Endothelial cell of umbilical vein (primary cell): ENCODE measurements at regions not wholly inside any gene's neighbourhood (a gene's known extent, or its start where the extent isn't known, plus 50 kb on each side); places are given as distances from the start of the nearest gene placed in this dataset.
"Not testable (repeated sequence)": the region's sequence is repeated elsewhere in the genome, so short reads cannot be mapped to it uniquely, and the experiment has no call there.

Experiments
- BruUV-seq: library from RNA; stranded (reverse); fragments of 400-500 nt; replicated peaks from 2 replicates; lab custom pipeline; 2021; lab: Mats Ljungman, UMichigan
- CTCF ChIA-PET: fragments of 300-600, 350-600 bp; sonication (Branson Sonifier 250); formaldehyde crosslinking; loops from one replicate; lab custom pipeline; 2021; ENCODE audit warnings: antibody characterized with exemption, inconsistent platforms; lab: Charles Lee
- POLR2A ChIA-PET: fragments of 300-600, 350-600 bp; sonication (Branson Sonifier 250); formaldehyde crosslinking; loops from one replicate; lab custom pipeline; 2021; ENCODE audit warnings: antibody characterized with exemption, inconsistent platforms; lab: Charles Lee
- DNase-seq: peaks from one replicate; pipeline ENCODE4 v3.0.0-alpha.2; 2011; ENCODE audit warnings: low read depth, low spot score
- FAIRE-seq: peaks from 2 replicates; lab custom pipeline; 2011; peaks lifted over from hg19 to GRCh38; lab: Jason Lieb, UNC
- H2AFZ ChIP-seq: 2 replicates; pipeline ENCODE4 v1.6.0; 2012; ENCODE audit warnings: low read depth, low read length, control low read depth, inconsistent platforms
- H3K27ac ChIP-seq: 2 replicates; pipeline ENCODE4 v1.5.1; 2011; ENCODE audit warnings: low read depth, mild to moderate bottlenecking, control low read depth, low read length, moderate library complexity; ENCODE audit not compliant: insufficient read depth
- H3K27me3 ChIP-seq, 2 experiments: 2 replicates each; pipeline versions ENCODE4 v1.6.0 to v1.6.1; 2011; ENCODE audit warnings: low read length in 2 of 2, mixed read lengths in 1 of 2; ENCODE audit not compliant: control insufficient read depth in 2 of 2, insufficient read depth in 2 of 2
- H3K36me3 ChIP-seq, 2 experiments: 2 replicates in 1 of 2; 3 replicates in 1 of 2; pipeline ENCODE4 v1.5.1; 2011; ENCODE audit warnings: low read length in 2 of 2, mild to moderate bottlenecking in 1 of 2, moderate library complexity in 1 of 2; ENCODE audit not compliant: control insufficient read depth in 2 of 2, insufficient read depth in 2 of 2; ENCODE audit errors: extremely low read depth in 1 of 2
- H3K4me1 ChIP-seq: 3 replicates; pipeline ENCODE4 v1.5.1; 2011; ENCODE audit warnings: mild to moderate bottlenecking, low read length; ENCODE audit not compliant: control insufficient read depth, insufficient read depth; ENCODE audit errors: extremely low read depth
- H3K4me2 ChIP-seq: 2 replicates; pipeline ENCODE4 v1.6.1; 2011; ENCODE audit warnings: low read length, control low read depth, mixed read lengths; ENCODE audit not compliant: insufficient read depth
- H3K4me3 ChIP-seq, 3 experiments: fragments of 200-600 bp in 1 of 3; sonication (generic), shearing (Covaris generic) in 1 of 3; replicated peaks in 1 of 3; 2 replicates each; pipeline ENCODE4 v1.5.1; 2011 to 2016; ENCODE audit warnings: control low read depth in 3 of 3, low read length in 3 of 3, mild to moderate bottlenecking in 2 of 3, inconsistent platforms in 1 of 3, low read depth in 1 of 3, moderate library complexity in 1 of 3; ENCODE audit not compliant: insufficient read depth in 1 of 3
- H3K79me2 ChIP-seq: 2 replicates; pipeline ENCODE4 v1.6.0; 2012; ENCODE audit warnings: low read length, inconsistent platforms; ENCODE audit not compliant: control insufficient read depth, insufficient read depth
- H3K9ac ChIP-seq: replicated peaks from 2 replicates; pipeline ENCODE3; 2011; ENCODE audit warnings: low read length, control low read depth; ENCODE audit not compliant: insufficient read depth; ENCODE audit errors: extremely low read depth
- H3K9me1 ChIP-seq: replicated peaks from 3 replicates; pipeline ENCODE4 v1.6.0; 2011; ENCODE audit warnings: mild to moderate bottlenecking, low read length; ENCODE audit not compliant: control insufficient read depth, insufficient read depth; ENCODE audit errors: extremely low read depth
- H3K9me3 ChIP-seq: replicated peaks from 2 replicates; pipeline ENCODE4 v1.5.1; 2012; ENCODE audit warnings: low read length, inconsistent platforms; ENCODE audit not compliant: control insufficient read depth, insufficient read depth
- H4K20me1 ChIP-seq: replicated peaks from 2 replicates; pipeline ENCODE3; 2011; ENCODE audit warnings: mild to moderate bottlenecking, low read length; ENCODE audit not compliant: control insufficient read depth, insufficient read depth; ENCODE audit errors: extremely low read depth
- EZH2 ChIP-seq: IDR thresholded peaks from 2 replicates; pipeline ENCODE4 v1.6.1; 2012; ENCODE audit warnings: borderline replicate concordance, low read depth, mild to moderate bottlenecking, moderate library complexity, low read length, inconsistent platforms; ENCODE audit not compliant: severe bottlenecking
- FOS ChIP-seq: IDR thresholded peaks from 2 replicates; pipeline ENCODE4 v1.6.1; 2011; ENCODE audit warnings: mild to moderate bottlenecking, low read length, moderate library complexity, borderline replicate concordance; ENCODE audit not compliant: insufficient read depth
- GATA2 ChIP-seq: IDR thresholded peaks from 2 replicates; pipeline ENCODE4 v1.7.0; 2011; ENCODE audit warnings: low read depth, mild to moderate bottlenecking, moderate library complexity, mixed read lengths, low read length; ENCODE audit not compliant: insufficient read length, insufficient read depth
- JUN ChIP-seq: IDR thresholded peaks from 2 replicates; pipeline ENCODE4 v1.6.1; 2011; ENCODE audit warnings: borderline replicate concordance, low read depth; ENCODE audit not compliant: insufficient read length, insufficient read depth
- MYC ChIP-seq: IDR thresholded peaks from one replicate; pipeline ENCODE4 v1.6.1; 2011; ENCODE audit warnings: mild to moderate bottlenecking, low read depth, low read length
- POLR2A ChIP-seq: IDR thresholded peaks from 2 replicates; pipeline ENCODE4 v1.6.1; 2012; ENCODE audit warnings: low read depth, mild to moderate bottlenecking, control low read depth, low read length
- POLR2AphosphoS5 ChIP-seq: IDR thresholded peaks from 2 replicates; pipeline ENCODE4 v1.6.1; 2012; ENCODE audit warnings: low read depth, mild to moderate bottlenecking, control low read depth, low read length, moderate library complexity; ENCODE audit not compliant: insufficient read depth
- dilution Hi-C: fragments of 300-500 bp; cut with MboI; formaldehyde crosslinking; loops from one replicate; pipeline ENCODE4 v1.15.0; 2019; ENCODE audit warnings: low sequenced_read_pairs; ENCODE audit not compliant: extremely low pct_ligation_motif_present
- intact Hi-C: fragments of 100-400 bp; cut with micrococcal nuclease; formaldehyde crosslinking; loops from one replicate; pipeline ENCODE4 v1.10.0; 2022
- TF ChIP-seq, protein P1 (sequence below): IDR thresholded peaks from 2 replicates; pipeline ENCODE4 v1.6.1; 2011; ENCODE audit not compliant: insufficient read depth, insufficient read length
- TF ChIP-seq, protein P2 (sequence below), 2 donors: IDR thresholded peaks; 1 replicate in 1 of 2; 2 replicates in 1 of 2; pipeline ENCODE4 v1.5.1; 2011; ENCODE audit warnings: low read length in 2 of 2, mild to moderate bottlenecking in 2 of 2, moderate library complexity in 2 of 2, control low read depth in 1 of 2, inconsistent platforms in 1 of 2, low read depth in 1 of 2; ENCODE audit not compliant: insufficient read depth in 1 of 2; ENCODE audit errors: extremely low read depth in 1 of 2

DNA sequence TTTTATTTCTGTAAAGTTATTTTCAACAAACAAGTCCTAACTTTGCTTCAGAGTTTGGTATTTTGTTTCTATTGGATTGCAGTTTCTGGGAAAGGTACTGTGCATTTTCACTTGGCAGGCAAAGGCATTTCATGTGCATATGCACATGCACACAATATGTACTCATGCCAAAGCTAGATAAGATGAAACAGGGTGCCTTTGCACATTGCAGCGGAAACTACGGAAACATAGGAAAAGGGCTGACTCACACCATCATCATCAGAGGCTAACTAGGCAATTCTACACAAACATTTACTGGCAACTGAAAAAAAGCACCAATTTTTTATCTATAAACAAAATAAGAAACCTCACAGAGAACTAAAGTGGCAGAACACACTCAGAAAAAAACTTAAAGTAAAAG lies 550.6 kb upstream of the NECTIN3 start:
- H3K4me2 ChIP-seq = peak overlapping the region; percentile 27
- H3K9me1 ChIP-seq = no peaks in the 10 kb centered on the region
- TF ChIP-seq MYC = peak; percentile 64
- TF ChIP-seq GATA2 = peak; percentile 94
- TF ChIP-seq, protein P1, sequence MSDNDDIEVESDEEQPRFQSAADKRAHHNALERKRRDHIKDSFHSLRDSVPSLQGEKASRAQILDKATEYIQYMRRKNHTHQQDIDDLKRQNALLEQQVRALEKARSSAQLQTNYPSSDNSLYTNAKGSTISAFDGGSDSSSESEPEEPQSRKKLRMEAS = peak; percentile 55
- peak; percentile 78 for TF ChIP-seq POLR2AphosphoS5
- peak; percentile 98 for TF ChIP-seq JUN
- TF ChIP-seq EZH2 = no peak
- TF ChIP-seq POLR2A = no peak
- TF ChIP-seq, protein P2, sequence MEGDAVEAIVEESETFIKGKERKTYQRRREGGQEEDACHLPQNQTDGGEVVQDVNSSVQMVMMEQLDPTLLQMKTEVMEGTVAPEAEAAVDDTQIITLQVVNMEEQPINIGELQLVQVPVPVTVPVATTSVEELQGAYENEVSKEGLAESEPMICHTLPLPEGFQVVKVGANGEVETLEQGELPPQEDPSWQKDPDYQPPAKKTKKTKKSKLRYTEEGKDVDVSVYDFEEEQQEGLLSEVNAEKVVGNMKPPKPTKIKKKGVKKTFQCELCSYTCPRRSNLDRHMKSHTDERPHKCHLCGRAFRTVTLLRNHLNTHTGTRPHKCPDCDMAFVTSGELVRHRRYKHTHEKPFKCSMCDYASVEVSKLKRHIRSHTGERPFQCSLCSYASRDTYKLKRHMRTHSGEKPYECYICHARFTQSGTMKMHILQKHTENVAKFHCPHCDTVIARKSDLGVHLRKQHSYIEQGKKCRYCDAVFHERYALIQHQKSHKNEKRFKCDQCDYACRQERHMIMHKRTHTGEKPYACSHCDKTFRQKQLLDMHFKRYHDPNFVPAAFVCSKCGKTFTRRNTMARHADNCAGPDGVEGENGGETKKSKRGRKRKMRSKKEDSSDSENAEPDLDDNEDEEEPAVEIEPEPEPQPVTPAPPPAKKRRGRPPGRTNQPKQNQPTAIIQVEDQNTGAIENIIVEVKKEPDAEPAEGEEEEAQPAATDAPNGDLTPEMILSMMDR (IDR thresholded peaks at IDR 0.05; ENCODE audit: extremely low read depth in 1 of 2, insufficient read depth in 1 of 2, low read depth in 1 of 2, low read length in 2 of 2) = no peak
- TF ChIP-seq FOS = peak; percentile 98
- intact Hi-C loops = loop anchor here (1.0 to 5.0 kb wide), 5 partner anchors 56 to 550 kb away; partner anchors contain the start of gene NECTIN3
- POLR2A ChIA-PET = no interaction called here
- peak overlapping the region; percentile 76 for H3K27ac ChIP-seq
- H2AFZ ChIP-seq = no peak overlapping the region
- no peaks in the 10 kb centered on the region for H4K20me1 ChIP-seq
- H3K9ac ChIP-seq = peak overlapping the region; percentile 56
- peak; percentile 97 for DNase-seq
- peaks cover 18% of the 10 kb centered on the region for H3K4me1 ChIP-seq
- no peaks in the 10 kb centered on the region for H3K36me3 ChIP-seq
- H3K9me3 ChIP-seq = no peaks in the 10 kb centered on the region
- dilution Hi-C loops = no loop called here
- peak; percentile 98 for FAIRE-seq
- no peak overlapping the region for H3K4me3 ChIP-seq
- CTCF ChIA-PET = interaction anchor here (0.8 to 1.5 kb wide), 3 partner anchors 56 to 206 kb away, joined by 3 to 4 read pairs (median 4); no protein-coding TSS in a partner anchor
- no peaks in the 10 kb centered on the region for H3K27me3 ChIP-seq
- no peaks in the 10 kb centered on the region for H3K79me2 ChIP-seq
- no TSS peak for BruUV-seq

DNA sequence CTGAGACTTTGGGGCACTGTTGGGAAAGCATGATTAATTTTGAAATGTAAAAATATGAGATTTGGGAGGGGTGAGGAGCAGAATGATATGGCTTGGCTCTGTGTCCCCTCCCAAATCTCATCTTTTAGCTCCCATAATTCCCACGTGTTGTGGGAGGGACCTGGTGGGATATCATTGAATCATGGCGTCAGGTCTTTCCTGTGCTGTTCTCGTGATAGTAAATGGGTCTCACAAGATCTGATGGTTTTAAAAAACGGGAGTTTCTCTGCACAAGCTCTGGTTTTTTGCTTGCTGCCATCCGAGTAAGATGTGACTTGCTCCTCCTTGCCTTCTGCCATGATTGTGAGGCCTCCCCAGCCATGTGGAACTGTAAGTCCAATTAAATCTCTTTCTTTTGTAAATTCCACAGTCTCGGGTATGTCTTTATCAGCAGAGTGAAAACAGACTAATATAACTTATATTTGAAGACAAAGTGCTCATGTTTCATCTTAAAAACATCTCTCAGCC lies 546.0 kb upstream of the NECTIN3 start:
- H3K9me1 ChIP-seq, H3K9ac ChIP-seq, H4K20me1 ChIP-seq, BruUV-seq, H3K36me3 ChIP-seq, CTCF ChIA-PET, H3K27me3 ChIP-seq, H3K27ac ChIP-seq, FAIRE-seq, POLR2A ChIA-PET, DNase-seq, H3K79me2 ChIP-seq, intact Hi-C loops, H3K4me2 ChIP-seq, H2AFZ ChIP-seq, H3K9me3 ChIP-seq, dilution Hi-C loops, H3K4me3 ChIP-seq: not testable (repeated sequence)
- H3K4me1 ChIP-seq = peaks cover 43% of the 10 kb centered on the region
